ENCODE measurements at regions not wholly inside any gene's neighbourhood (a gene's known extent, or its start where the extent isn't known, plus 50 kb on each side); places are given as distances from the start of the nearest gene placed in this dataset.
"Not testable (repeated sequence)": the region's sequence is repeated elsewhere in the genome, so short reads cannot be mapped to it uniquely, and the experiment has no call there.

GRCh38 chr5:168093200-168093910 is 198.1 kb upstream of the WWC1 start:
- no peak for DNase-seq

- DNase-seq, result no peak
Observed at GRCh38 chr5:168096525-168096924, 194.9 kb upstream of the WWC1 start.

- DNase-seq, result no peak
Observed at GRCh38 chr5:168097876-168098653, 193.4 kb upstream of the WWC1 start.

GRCh38 chr5:168101352-168101751 is 190.1 kb upstream of the WWC1 start:
- DNase-seq, result no peak

- DNase-seq, result not testable (repeated sequence)
Observed at GRCh38 chr5:168103018-168103417, 188.4 kb upstream of the WWC1 start.

- DNase-seq, result no peak
Observed at GRCh38 chr5:168104350-168104749, 187.1 kb upstream of the WWC1 start.

- no peak for DNase-seq
Observed at GRCh38 chr5:168104811-168105481, 186.5 kb upstream of the WWC1 start.

DNA sequence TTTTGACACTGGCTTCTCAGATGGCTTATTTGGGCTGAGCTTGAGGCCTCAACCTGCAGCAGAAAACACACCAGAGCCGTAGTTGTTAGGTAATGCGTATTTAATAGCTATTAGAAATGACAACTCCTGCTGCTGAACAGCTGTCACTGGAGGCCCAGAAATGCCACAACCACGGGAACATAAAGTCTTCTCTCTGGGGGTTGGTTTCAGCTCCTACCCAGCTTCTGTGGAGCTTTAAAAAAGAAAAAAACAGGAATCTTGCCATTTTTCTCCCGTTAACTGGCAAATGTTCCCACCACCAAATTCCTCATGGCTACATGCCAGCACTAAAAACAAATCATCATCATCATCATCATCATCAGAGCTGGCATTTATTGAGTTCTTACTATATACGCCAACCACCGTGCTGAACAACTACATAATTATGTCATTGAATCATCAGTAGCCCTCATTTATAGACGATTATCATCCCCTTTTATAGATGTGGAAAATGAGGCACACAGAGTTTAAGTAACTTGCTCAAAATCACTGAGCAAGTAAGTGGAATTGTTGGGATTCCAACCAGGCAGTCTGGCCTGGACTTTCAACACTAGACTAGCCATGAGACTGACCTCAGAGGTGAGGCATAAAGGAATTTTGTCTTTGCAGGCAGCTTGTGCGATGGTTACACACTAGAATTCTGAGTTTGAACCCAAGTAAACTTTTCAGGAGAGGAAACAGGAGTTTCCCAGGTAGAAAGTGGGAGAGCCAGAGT is 185.3 kb upstream of the WWC1 start:
- no peak for DNase-seq

- DNase-seq, result no peak
Observed at GRCh38 chr5:168109441-168109840, 182.0 kb upstream of the WWC1 start.

DNA sequence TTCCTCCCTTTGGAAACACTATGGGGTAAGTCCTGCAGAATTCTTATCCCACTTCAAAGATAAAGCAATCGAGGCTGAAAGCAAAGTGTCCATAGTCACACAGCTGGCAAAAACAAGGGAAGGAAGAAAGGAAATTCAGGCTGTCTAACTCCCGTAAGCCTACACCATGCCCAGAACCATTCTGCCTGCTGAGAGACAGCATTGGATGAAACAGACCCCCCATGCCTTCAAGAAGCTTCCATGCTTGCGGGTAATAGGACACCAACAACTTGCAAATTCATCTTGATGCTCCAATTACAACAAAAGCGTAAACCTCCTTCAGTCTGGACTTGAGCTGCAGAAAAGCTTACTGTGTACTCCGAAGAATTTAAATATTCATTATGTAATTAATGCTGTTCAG is 181.1 kb upstream of the WWC1 start:
- no peak for DNase-seq

GRCh38 chr5:168110870-168111832 is 180.3 kb upstream of the WWC1 start:
- DNase-seq, result no peak

- DNase-seq, result peak; percentile 16
Observed at GRCh38 chr5:168114444-168115017, 176.9 kb upstream of the WWC1 start.

- DNase-seq, result no peak
Observed at GRCh38 chr5:168117469-168117868, 174.0 kb upstream of the WWC1 start.

DNA sequence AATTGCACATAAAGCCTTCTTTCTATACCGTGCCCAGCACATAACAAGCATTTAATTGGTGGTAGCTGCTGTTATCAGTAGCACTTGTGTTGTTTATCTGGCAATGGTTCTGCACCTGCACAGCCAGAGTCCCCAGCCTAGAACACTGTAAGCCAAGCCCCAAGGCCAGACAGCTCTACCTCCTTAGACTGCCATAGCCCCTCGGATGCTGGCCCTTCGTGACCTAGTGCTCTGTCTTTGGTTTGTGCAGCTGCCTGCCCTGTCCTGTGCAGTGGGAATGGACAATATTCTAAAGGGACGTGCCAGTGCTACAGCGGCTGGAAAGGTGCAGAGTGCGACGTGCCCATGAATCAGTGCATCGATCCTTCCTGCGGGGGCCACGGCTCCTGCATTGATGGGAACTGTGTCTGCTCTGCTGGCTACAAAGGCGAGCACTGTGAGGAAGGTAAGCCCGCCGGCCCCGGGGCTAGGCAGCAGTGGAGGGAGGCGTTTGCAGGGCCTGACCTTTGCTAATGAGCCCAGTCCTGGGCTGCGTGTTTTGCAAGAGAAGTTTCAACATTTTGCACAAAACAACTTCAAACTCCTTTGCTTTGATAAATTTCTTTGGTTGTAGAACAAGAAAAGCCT is 173.3 kb upstream of the WWC1 start:
- no peak for DNase-seq

- DNase-seq, result no peak
Observed at GRCh38 chr5:168120401-168121137, 170.9 kb upstream of the WWC1 start.

DNA sequence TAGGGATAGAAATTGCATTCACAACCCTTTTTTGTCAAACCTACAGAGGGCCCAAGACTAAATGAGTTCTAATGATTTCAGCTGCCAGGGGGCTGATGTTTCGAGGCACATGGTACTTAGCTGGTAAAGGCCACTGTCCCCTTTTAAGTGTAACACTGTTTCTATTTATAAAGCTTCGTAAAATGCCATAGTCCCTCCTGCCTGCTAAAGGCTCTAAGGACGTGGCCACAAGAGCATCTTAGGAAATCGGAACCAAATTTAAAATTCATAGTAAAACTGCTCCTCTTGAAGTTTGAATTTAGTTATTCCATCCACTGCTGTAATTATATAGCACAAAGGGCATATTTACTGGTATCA is 170.3 kb upstream of the WWC1 start:
- DNase-seq, result no peak

DNA sequence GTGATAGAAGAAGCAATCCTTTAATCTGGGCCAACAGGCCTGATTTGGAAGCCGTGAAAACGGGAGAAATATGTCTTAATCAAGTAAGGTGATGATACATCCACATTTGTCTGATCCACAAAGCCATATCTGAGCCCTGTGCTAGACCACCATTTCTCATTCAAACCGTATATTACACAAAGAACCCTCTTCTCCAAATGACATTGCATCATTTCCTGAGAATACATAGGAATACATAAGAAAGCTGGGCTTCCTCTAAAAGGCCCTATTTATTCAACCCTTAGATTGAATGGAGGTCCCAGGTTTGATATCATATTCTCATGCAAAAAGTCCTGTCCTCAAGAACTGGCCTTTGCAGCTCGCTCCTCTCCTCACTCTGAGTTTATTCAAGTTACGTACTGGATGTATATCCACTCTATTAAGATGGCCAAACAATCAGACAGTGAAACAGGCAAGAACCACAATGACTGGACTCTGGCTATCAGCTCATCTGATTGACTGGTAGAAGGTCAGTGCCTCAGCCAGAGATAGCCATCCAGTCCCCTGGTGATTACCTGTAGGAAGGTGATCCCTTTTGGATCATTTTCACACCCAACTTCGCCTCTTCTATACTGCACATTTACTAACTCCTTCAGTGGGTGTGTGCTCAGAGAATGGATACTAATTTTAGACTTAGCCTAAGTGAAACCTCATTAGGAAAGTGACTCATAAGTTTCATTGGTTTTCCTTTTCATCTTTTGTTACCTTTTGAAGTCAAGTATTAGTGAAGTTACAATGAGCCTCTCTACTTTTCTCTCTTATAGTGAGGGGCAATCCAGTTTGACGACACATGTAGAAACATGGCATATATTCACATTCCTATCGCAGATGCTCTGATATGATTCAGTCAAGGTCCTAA is 167.6 kb upstream of the WWC1 start:
- no peak for DNase-seq

GRCh38 chr5:168125445-168126199 is 165.8 kb upstream of the WWC1 start:
- no peak for DNase-seq

- DNase-seq, result no peak
Observed at GRCh38 chr5:168126606-168127005, 164.8 kb upstream of the WWC1 start.
